ENCODE measurements at regions not wholly inside any gene's neighbourhood (a gene's known extent, or its start where the extent isn't known, plus 50 kb on each side); places are given as distances from the start of the nearest gene placed in this dataset.
"Not testable (repeated sequence)": the region's sequence is repeated elsewhere in the genome, so short reads cannot be mapped to it uniquely, and the experiment has no call there.

DNA sequence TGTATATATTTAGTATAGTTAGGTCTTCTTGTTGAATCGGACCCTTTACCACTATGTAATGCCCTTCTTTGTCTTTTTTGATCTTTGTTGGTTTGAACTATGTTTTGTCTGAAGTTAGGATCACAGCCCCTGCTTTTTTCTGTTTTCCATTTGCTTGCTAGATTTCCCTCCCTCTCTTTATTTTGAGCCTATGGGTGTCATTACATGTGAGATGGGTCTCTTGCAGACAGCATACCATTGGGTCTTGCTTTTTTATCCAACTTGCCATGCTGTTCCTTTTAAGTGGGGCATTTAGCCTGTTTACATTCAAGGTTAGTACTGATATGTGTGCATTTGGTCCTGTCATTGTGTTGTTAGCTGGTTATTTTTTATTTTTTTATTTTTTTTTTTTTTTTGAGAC, 224.6 kb downstream of the INSC start:
- Histone ChIP-seq H3K27ac (no peak overlapping the region), H3K4me2 (no peak overlapping the region), H4K20me1 (no peaks in the 10 kb centered on the region), H3K9ac (no peak overlapping the region), H3K4me1 (peaks cover 2% of the 10 kb centered on the region; the same call in 1 of the 2 replicates), H3K4me3 (no peak overlapping the region), H3K9me3 (peaks cover 17% of the 10 kb centered on the region), H3K27me3 (no peaks in the 10 kb centered on the region), H3K36me3 (no peaks in the 10 kb centered on the region)
- TF ChIP-seq Cebpa-rat (IDR thresholded peaks at IDR 0.05) = no peak

DNA sequence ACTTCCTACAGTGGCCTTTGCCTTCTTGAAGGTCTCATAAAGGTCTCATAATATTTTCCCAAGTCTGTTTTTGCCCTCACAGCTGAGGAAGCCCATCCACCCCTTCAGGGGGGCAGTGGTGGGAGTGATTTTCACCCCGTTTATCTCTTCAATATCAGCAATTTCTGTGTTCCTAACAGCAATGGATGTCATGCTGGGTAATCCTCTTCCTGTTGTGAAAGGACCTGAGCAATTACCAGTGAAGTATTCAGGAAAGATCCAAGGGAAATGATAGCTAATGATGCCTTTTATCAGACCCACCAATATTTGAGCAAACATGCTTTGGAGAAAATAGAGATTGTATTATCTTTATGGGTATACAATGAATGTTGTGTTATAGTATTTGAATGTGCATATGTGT, 226.9 kb downstream of the INSC start:
- Histone ChIP-seq H3K27me3 (no peaks in the 10 kb centered on the region), H3K36me3 (no peaks in the 10 kb centered on the region), H3K9ac (no peak overlapping the region), H4K20me1 (no peaks in the 10 kb centered on the region), H3K27ac (no peak overlapping the region), H3K4me1 (no peaks in the 10 kb centered on the region), H3K4me3 (no peak overlapping the region), H3K4me2 (no peak overlapping the region), H3K9me3 (peaks cover 17% of the 10 kb centered on the region)
- no peak for TF ChIP-seq Cebpa-rat (IDR thresholded peaks at IDR 0.05)

DNA sequence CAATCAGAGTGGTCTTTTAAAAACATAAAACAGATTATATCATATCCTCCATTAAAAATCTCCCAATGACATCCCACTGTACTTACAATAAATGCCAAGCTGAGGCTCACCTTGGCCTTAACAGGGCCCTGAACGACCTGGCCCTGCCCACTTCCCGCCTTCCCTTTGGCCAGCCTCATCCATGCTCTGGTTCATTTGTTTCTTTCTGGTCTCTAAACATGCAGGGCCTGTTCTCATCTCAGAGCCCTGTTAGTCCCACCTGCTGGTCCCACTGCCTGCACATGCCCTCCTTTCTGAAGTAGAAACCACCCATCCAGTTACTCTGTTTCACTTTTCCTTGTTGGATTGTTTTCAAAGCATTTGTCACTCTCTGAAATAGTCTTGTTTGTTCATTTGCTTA, 227.4 kb downstream of the INSC start:
- no peak overlapping the region for H3K4me2 ChIP-seq
- no peak overlapping the region for H3K9ac ChIP-seq
- peaks cover 17% of the 10 kb centered on the region for H3K9me3 ChIP-seq
- no peaks in the 10 kb centered on the region for H3K27me3 ChIP-seq
- no peak overlapping the region for H3K4me3 ChIP-seq
- no peaks in the 10 kb centered on the region for H3K4me1 ChIP-seq
- no peak overlapping the region for H3K27ac ChIP-seq
- no peaks in the 10 kb centered on the region for H3K36me3 ChIP-seq
- H4K20me1 ChIP-seq = no peaks in the 10 kb centered on the region
- no peak for TF ChIP-seq Cebpa-rat (IDR thresholded peaks at IDR 0.05)

DNA sequence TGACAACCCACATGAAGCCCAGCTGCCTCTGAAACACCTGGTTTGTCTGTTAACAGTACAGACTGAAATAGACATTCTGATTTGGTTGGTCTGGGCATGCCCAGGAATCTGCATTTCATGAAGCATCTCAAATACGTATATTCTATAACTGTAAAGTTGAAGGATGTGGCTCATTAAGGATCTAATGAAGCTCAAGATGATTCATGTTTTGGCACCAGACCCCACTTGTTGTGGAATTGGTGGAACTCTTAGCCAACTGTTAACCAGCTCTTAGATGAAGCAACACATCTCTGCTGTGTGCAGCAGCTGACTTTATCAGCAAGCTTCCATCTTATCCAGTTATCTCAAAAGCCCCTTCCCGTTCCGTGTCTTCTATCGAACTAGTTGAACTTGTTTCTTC, 232.2 kb downstream of the INSC start:
- no peaks in the 10 kb centered on the region for H4K20me1 ChIP-seq
- H3K27ac ChIP-seq = no peak overlapping the region
- H3K9me3 ChIP-seq = no peaks in the 10 kb centered on the region
- H3K4me1 ChIP-seq = no peaks in the 10 kb centered on the region
- no peaks in the 10 kb centered on the region for H3K36me3 ChIP-seq
- no peaks in the 10 kb centered on the region for H3K27me3 ChIP-seq
- no peak overlapping the region for H3K4me2 ChIP-seq
- TF ChIP-seq Cebpa-rat (IDR thresholded peaks at IDR 0.05) = no peak
- no peak overlapping the region for H3K4me3 ChIP-seq
- no peak overlapping the region for H3K9ac ChIP-seq

DNA sequence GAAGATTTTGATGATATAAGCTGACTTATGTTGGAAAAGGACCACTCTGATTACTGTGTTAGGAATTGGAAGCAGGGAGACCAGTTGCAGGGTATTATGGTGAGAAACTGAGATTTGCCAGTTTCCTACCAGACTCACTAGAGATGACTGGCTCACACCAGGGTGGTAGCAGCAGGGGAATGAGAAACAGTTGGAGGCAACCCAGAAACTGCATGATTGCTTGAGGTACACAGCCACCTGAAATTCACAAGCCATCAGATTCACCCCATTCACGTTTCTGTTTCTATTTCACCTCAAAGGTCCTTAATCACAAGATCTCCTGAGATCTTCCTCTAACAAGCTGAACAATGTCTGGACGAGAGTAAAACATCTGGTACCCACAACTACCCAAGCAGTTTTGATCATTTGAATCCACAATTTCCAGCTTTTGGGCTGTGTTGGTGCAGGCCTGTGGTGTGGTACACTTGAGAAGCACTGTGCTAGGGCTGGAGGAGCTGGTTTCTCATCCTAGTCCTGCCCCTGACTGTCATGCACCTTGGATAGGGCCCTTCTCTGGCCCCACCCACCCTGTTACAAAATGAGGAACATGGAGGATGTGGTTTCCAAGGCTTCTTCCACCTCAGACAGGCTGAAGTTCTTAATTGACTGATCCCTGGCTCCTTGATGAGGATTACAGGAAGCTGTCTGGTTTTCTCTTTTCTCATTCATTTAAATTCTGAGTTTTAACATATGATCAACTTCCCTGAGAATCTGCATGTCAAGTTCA, 233.4 kb downstream of the INSC start:
- Histone ChIP-seq H3K4me1 (no peaks in the 10 kb centered on the region), H3K27me3 (no peaks in the 10 kb centered on the region), H3K36me3 (no peaks in the 10 kb centered on the region), H3K9me3 (no peaks in the 10 kb centered on the region), H3K27ac (no peak overlapping the region), H3K9ac (no peak overlapping the region), H4K20me1 (no peaks in the 10 kb centered on the region), H3K4me3 (no peak overlapping the region), H3K4me2 (no peak overlapping the region)
- TF ChIP-seq Cebpa-rat (IDR thresholded peaks at IDR 0.05) = no peak

DNA sequence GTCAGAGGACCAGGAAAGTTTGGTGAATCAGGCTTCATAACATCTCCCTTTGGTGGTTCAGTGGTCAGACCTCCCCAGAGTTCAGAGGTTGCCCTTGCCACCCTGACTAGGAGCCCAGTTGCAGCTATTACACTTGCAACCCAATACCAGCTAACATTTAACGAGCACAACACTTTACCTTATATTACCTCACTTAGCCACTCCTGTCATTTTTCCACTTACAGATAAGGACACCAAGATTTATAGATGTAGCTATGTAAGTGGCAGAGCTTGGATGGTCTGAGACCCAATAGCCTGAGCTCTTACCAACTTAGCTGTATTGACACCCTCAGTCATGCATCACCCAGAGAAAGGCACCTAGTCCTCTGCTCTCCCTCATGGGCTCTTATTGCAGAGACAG, 234.7 kb downstream of the INSC start:
- Histone ChIP-seq H3K4me2 (no peak overlapping the region), H4K20me1 (no peaks in the 10 kb centered on the region), H3K27ac (no peak overlapping the region), H3K27me3 (no peaks in the 10 kb centered on the region), H3K36me3 (no peaks in the 10 kb centered on the region), H3K4me3 (no peak overlapping the region), H3K9me3 (no peaks in the 10 kb centered on the region), H3K9ac (no peak overlapping the region), H3K4me1 (no peaks in the 10 kb centered on the region)
- TF ChIP-seq Cebpa-rat (IDR thresholded peaks at IDR 0.05) = no peak

DNA sequence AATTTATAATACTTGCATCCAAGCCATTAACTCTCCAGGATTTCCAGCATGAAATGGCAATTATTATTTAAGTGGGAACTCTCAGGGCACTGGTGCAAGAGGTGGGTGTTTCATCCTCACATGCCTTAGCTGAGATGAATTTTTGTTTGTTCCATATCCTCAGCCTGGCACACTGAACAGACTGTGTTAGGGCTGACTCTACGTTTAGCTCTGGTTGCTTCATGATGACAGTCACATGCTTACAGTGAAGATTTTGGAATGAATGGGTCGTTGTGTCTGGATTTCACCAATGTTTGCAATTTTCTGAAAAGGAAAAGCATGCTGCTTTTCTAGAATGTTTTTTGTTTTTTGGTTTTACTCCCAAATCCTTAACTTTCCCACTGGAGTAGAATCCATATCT, 246.6 kb downstream of the INSC start:
- H3K4me2 ChIP-seq = no peak overlapping the region
- H4K20me1 ChIP-seq = no peaks in the 10 kb centered on the region
- H3K27ac ChIP-seq = no peak overlapping the region
- no peaks in the 10 kb centered on the region for H3K36me3 ChIP-seq
- no peak overlapping the region for H3K9ac ChIP-seq
- TF ChIP-seq Cebpa-rat (IDR thresholded peaks at IDR 0.05) = no peak
- H3K4me1 ChIP-seq = no peaks in the 10 kb centered on the region
- no peak overlapping the region for H3K4me3 ChIP-seq
- no peaks in the 10 kb centered on the region for H3K27me3 ChIP-seq
- H3K9me3 ChIP-seq = peaks cover 3% of the 10 kb centered on the region; the same call in 1 of the 2 replicates

DNA sequence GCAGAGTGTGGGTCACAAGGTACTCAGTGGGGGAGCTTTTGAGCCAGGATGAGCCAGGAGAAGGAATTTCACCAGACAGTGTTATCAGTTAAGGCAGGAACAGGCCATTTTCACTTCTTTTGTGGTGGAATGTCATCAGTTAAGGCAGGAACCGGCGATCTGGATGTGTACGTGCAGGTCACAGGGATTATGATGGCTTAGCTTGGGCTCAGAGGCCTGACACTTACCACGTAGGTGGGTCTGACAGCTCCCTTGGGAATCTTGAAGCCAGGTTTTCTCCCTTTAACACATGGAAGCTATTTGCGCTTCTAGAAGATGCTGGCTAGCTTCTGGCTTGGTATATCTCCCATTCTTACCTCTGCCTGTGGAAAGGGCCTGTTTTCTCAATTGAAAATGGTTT, 250.6 kb downstream of the INSC start:
- H3K9ac ChIP-seq, H3K36me3 ChIP-seq, H3K4me3 ChIP-seq: not testable (repeated sequence)

DNA sequence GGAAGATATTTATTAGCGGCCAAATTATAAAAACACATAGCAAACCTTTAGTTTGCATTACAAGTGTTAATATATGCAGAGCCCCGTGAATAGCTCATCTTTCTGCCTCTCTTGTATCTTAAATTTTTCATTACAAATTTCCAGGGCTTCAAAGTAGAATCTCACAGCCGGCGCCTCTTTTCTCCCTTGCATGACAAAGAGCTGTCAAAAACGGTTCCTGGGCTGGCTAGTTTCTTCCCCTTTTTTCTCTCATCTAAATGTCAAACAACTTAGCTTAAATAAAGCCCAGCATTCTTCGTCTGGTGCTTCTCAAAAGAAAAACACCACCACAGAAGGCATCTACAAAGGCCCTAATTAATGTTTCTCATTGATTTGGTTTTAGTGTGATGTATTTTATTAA, 253.0 kb downstream of the INSC start:
- Histone ChIP-seq H4K20me1 (no peaks in the 10 kb centered on the region), H3K9me3 (no peaks in the 10 kb centered on the region), H3K27ac (no peak overlapping the region), H3K36me3 (no peaks in the 10 kb centered on the region), H3K9ac (no peak overlapping the region), H3K27me3 (no peaks in the 10 kb centered on the region), H3K4me3 (no peak overlapping the region), H3K4me1 (no peaks in the 10 kb centered on the region), H3K4me2 (no peak overlapping the region)
- TF ChIP-seq Cebpa-rat (IDR thresholded peaks at IDR 0.05) = no peak

More for the DNA sequence above, 250.6 kb downstream of the INSC start:
- H4K20me1 ChIP-seq, H3K9me3 ChIP-seq, H3K4me2 ChIP-seq, H3K27ac ChIP-seq, H3K4me1 ChIP-seq, H3K27me3 ChIP-seq: not testable (repeated sequence)

DNA sequence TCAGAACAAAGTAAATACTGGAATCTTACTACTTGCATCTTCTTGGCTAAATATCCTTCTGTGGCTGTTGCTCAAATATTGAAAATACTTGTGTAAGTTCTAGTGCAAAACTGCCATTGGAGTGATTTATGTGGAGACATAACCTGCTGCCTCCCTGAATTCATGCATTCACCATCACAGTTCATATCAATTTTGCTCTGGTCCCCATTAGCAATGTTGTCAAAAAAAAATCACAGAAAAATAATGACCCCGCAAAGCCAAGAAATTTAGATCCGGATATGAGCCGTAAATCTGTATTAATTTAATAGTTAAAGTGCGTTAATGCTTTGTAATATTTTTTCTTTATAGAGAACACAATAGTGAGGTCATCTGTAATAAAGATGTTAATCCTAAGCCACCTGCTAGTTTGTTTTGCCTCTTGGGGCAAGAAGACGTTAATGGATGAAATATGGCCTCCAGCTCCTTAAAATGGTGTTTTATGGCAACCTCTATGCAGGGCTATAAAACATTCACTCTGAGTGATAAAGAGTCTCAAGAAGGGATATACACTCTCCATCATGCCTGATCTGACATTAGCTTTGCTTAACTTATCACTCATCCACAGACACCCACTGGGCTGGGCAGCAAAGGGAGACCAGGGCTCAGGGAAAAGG, 255.9 kb downstream of the INSC start:
- no peaks in the 10 kb centered on the region for H3K36me3 ChIP-seq
- H3K4me1 ChIP-seq = no peaks in the 10 kb centered on the region
- no peak overlapping the region for H3K4me3 ChIP-seq
- no peak overlapping the region for H3K4me2 ChIP-seq
- H3K27me3 ChIP-seq = no peaks in the 10 kb centered on the region
- no peaks in the 10 kb centered on the region for H4K20me1 ChIP-seq
- TF ChIP-seq Cebpa-rat (IDR thresholded peaks at IDR 0.05) = no peak
- H3K9me3 ChIP-seq = no peaks in the 10 kb centered on the region
- H3K27ac ChIP-seq = no peak overlapping the region
- no peak overlapping the region for H3K9ac ChIP-seq

Data from BLaER1 (cell line).